Glomerular visceral epithelial cell (primary cell): ENCODE measurements at regions not wholly inside any gene's neighbourhood (a gene's known extent, or its start where the extent isn't known, plus 50 kb on each side); places are given as distances from the start of the nearest gene placed in this dataset.

ENCODE experiments used
- DNase-seq: peaks from one replicate; pipeline ENCODE4 v3.0.0-alpha.2; 2016; ENCODE audit errors: extremely low spot score

DNA sequence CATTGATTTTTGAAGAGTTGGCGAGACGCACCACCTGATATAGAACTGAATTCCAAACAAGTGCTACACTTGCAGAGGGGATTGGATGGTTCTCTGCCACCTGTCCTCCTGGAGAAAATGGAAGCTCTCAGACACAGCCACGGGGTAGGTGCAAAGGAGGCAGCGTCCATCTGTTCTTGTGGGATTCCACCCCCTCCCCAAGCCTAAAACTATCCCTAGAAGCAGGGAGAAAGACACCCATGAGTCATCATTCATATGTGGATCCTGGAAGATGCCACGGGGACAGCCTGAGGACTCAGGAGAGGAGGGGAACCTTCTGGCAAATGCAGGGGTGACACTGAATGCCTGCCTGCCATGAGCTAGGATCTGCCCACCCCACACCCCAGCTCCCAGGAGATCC lies 171.3 kb upstream of the CST7 start:
- no peak for DNase-seq

DNA sequence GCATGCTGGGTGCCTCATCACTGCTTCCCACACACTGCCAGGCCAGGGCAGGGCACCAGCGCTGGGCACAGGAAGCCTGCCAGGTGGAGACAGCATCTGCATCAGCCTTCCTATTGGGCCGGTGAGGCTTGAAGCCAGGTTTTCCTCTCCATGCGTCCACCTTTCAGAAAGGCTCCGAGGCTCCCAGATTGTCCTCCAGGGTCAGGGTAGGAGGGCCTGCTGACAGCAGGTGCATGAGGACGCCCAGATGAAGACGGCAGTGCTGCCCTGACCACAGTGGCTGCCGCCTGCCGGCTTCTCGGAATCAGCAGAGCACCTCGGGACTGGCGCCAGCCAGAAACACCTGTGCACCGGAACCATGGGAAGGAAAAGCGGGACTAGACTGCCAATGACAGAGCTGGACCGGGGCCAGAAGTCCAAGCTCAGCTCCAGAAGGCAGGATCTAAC lies 170.5 kb upstream of the CST7 start:
- no peak for DNase-seq

DNA sequence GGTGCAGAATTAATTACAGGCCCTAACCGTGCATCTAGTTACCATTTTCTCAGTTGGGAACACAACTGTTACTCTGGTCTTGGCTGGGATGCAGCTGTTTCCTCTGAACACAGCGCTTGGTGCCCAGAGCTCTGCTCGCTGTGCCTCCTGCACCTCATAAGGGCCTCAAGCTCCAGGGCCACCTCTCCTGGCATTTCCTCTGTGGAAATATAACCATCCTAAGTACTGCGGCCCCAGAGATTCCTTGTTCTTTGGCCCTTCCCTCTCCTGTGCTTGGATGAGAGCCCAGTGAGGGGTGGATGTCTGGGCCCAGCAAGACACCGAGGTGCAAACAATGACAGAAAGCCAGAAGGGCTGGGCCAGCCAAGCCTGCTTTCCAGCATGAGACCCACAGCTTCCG lies 169.9 kb upstream of the CST7 start:
- no peak for DNase-seq

DNA sequence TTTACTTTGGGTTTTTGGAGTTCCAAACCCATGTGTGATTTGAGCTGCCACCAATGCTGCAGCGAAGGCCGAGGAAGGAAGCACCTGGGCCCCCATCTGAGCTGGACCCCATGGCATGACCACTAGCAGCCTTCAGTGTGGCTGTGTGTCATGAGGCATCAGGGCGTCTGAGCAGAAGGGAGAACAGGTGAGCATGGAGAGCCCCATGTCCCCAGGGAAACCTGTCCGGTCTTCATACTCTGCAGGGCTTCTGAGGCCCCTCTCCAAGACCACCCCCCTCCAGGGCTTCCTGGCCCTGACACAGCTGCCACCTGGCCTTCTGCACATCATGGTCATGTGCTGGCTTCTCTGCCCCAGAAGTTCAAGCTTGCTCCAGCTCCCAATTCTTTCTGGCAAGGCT lies 169.1 kb upstream of the CST7 start:
- no peak for DNase-seq

DNA sequence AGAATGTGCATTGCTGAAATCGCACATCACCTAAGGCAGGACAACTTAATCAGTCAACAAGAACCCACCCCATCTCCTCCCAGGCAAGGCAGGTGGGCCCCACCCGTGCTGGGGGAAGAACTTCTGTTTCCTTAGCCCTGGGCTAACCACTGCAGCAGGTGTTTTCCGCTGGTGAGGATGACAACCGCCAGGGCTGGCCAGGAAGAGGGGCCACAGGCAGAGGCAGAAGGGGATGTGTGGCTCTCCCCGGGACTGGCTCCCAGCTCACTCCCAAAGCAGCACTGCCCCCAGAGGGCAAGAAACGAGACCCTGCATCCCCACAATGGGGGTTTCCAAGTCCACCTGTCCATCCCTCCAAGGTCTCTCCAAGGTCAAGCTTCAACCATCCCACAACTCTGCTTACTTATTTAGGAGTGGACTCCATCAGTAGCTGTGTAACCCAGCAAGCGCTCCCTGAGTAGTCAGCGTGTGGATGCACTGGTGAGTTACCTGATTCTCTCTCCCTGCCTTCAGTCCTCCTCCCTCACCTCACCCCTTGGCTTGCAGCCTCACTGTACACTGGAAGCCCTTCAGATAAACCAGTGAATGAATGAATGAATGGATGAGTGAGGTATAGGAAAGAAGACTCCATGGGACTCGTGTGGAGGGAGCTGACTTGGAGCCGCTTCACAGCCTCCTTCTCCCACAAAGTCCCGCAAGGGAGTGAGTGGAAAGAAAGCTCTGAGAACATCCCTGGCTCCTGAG lies 168.2 kb upstream of the CST7 start:
- no peak for DNase-seq

DNA sequence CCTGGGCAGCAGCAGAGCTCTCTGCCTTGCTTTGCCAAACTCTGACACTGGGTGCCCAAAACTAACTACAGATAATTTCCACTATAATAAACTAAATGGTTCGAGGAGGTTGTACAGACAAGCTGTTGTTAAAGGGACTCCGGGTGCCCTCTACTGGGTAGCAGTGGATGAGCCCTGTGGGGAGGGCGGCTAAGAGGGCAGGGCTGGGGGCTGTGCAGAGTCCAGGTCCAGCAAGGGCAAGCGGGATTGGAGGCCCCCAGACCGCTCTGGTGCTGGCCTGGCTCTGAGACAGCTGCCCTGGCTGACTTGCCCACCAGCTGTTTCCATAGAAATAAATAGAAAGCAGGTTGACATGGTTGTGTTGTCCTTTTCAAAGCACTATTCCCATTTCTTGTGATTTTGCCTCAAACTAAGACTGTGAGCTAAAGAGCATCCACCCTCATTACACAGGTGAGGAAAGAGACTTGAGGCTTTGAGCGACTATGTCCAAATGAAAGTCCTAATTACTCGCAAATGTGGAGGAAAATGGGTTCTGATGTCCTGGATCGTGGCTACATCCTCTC lies 167.6 kb upstream of the CST7 start:
- peak; percentile 55 for DNase-seq

GRCh38 chr20:24782301-24782700 lies 166.8 kb upstream of the CST7 start:
- DNase-seq = no peak

GRCh38 chr20:24782801-24783630 lies 166.1 kb upstream of the CST7 start:
- DNase-seq = peak; percentile 27

GRCh38 chr20:24783631-24784492 lies 165.2 kb upstream of the CST7 start:
- no peak for DNase-seq

- no peak for DNase-seq
Measured at GRCh38 chr20:24784607-24785006, 164.5 kb upstream of the CST7 start.

DNA sequence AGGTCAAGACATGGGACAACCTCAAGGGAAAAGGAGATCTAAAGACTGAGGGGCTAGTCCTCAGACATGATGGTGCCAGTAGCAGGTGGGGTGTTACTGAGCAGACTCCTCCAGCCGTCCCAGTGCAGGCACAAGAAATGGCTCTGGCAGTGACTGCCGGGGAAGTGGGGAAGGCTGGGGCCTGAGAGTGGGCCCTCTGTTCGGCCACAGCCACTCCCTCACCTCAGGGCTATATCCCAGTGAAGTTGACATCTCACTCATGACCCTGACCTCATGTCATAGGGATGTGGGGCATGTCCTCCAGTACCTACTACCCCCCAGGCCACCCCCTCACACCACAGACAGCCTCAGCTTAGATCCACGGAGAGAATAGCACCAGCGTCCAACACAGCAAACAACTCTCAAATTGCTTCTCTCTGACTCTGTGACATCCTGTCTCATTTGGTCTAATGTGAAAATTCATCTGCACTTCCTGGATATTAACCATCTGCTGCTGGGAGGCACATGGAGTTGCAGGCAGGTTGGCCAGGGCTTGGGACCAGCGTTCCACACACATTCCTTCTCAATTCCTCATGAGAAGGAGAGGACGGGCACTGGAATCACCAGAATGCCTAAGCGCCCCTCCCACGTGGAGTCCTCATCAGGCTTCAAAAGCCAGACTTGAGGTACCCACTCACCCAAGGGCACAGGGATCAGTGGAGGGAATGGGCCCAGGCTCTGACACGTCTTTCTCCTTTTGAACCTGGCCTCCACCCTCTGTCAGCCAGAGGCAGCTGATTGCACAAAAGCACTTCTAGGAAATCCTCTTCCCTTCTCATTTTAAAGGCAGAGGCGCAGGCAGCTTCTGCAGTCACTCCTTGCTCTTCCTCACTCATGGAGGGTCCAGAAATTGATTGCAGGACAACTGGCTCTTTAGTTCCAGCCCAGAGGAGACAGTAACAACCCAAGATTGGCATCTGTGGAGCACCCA lies 163.6 kb upstream of the CST7 start:
- peak; percentile 88 for DNase-seq

- no peak for DNase-seq
Measured at GRCh38 chr20:24786111-24786495, 163.0 kb upstream of the CST7 start.

DNA sequence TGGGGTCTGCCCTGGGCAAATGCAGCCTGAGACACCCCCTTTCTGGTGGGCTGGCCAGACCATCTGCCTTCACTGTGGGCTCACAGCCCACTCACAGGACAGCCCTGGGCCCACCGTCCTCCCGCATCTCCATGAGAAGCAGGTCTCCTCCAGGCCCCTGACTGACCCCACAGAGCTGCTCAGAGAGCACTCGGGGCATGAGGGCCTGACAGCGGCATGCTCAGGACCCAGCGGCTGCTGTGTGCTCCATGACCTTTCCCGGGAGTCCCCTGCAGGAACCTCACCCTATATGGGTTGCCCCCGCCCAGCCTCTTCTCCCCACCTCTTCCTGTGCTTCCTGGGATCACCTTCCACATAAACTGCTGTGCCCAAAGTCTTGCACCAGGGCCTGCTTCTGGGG lies 162.4 kb upstream of the CST7 start:
- no peak for DNase-seq

GRCh38 chr20:24787071-24787470 lies 162.0 kb upstream of the CST7 start:
- DNase-seq = no peak

DNA sequence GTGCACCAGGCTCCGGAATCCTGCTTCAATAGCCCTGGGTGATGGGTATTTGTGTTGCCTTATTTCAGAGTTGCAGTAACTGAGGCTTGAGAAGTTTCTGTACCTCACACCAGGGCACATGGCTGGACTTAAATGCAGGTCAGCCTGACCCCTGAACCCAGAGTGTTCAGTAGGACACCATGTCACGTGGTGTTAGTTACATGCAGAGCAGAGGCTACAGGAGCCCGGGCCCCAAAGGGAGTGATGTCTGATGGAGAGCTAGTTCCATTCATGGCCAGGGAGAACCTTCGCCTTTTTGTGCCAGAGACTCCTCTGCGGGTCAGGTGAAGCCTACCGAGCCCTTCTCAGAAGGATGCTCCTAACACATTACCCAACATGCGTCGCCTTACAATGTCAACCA lies 161.4 kb upstream of the CST7 start:
- no peak for DNase-seq

GRCh38 chr20:24789877-24790276 lies 159.2 kb upstream of the CST7 start:
- no peak for DNase-seq

- DNase-seq = no peak
Measured at GRCh38 chr20:24790746-24791283, 158.3 kb upstream of the CST7 start.

- no peak for DNase-seq
Measured at GRCh38 chr20:24791953-24792352, 157.1 kb upstream of the CST7 start.

- no peak for DNase-seq
Measured at GRCh38 chr20:24792641-24793495, 156.2 kb upstream of the CST7 start.

DNA sequence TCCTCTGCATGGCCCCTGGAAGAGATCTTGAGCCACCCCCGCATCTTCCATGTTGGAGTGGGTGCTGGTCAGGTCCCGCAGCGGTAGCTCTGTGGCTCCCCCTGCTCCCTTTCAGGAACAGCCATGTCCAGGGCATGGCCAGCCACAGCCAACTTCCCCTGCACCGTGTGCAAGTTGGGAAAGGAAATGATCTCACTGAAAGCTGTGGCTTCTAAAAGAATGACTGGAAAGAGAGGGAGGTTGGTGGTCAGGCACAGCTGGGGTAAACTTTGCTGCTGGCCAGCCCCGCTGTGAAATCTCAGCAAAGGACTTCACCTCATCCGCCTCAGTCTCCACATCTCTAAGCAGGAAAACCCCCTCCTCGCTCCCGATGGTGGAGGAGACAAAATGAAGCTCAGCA lies 153.6 kb upstream of the CST7 start:
- DNase-seq = peak; percentile 67
